ENCODE measurements at regions not wholly inside any gene's neighbourhood (a gene's known extent, or its start where the extent isn't known, plus 50 kb on each side); places are given as distances from the start of the nearest gene placed in this dataset.

DNA sequence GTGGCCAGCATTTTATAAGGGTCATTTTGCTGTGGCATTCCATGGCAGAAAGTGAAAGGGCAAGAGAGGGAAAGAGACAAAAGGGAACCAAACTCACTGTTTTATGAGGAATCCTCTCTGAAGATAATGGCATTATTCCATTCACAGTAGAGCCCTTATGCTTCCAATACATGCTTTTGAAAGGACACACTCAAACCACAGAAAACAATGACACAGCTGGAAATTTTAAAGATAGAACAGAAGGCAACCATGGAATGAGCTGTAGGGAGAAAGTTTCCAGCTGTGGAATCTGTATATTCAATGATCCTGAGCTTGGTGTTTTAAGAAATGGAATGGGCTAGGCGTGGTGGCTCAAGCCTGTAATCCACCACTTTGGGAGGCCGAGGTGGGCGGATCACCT lies 677.4 kb downstream of the SLITRK1 start:
- Histone ChIP-seq H3K27ac (no peak overlapping the region), H3K9me3 (peaks cover 0 to 13% (median 0%) of the 10 kb centered on the region in 3 donors), H3K4me1 (no peaks in the 10 kb centered on the region), H3K27me3 (no peaks in the 10 kb centered on the region), H3K36me3 (no peaks in the 10 kb centered on the region), H3K4me3 (no peak overlapping the region)
- WGBS, 2 donors (ENCODE audit: low coverage in 1 of 2) = 83 to 84% methylated on average over 3 of the region's 3 CpGs
- no peak for ATAC-seq
- TF ChIP-seq POLR2A (IDR thresholded peaks at IDR 0.05) (no peak), CTCF (IDR thresholded peaks at IDR 0.05) (no peak), EP300 (IDR thresholded peaks at IDR 0.05) (no peak), POLR2AphosphoS5 (IDR thresholded peaks at IDR 0.05) (no peak)

DNA sequence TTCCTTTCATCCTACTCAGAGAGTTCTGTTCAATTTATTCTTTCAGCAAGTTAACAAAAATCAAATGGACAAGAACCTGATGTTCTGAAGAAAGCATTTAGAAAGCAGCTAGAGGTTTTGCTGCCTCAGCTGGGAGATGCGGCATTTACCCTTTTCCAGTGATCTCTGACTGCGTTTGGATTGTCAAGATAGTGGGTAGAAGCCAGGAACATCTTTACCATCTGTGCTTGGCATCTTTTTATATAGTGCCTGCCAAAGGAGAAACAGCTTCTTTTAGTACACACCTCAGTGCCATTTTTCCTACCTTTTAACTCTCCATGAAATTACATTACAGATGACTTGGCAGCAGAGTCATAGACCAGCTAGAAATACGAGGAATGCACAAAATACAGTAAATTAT lies 680.8 kb downstream of the SLITRK1 start:
- ATAC-seq = no peak
- Histone ChIP-seq H3K27ac (no peak overlapping the region), H3K4me3 (no peak overlapping the region), H3K27me3 (no peaks in the 10 kb centered on the region), H3K36me3 (no peaks in the 10 kb centered on the region), H3K4me1 (no peaks in the 10 kb centered on the region), H3K9me3 (no peaks in the 10 kb centered on the region)
- WGBS, 2 donors (ENCODE audit: low coverage in 1 of 2) = 39 to 48% methylated on average over 3 of the region's 3 CpGs
- TF ChIP-seq EP300 (IDR thresholded peaks at IDR 0.05) = no peak
- no peak for TF ChIP-seq POLR2AphosphoS5 (IDR thresholded peaks at IDR 0.05)
- TF ChIP-seq CTCF (IDR thresholded peaks at IDR 0.05) = no peak
- no peak for TF ChIP-seq POLR2A (IDR thresholded peaks at IDR 0.05)

GRCh38 chr13:83197316-83197715 lies 685.0 kb downstream of the SLITRK1 start:
- Histone ChIP-seq H3K27me3 (no peaks in the 10 kb centered on the region), H3K4me3 (no peak overlapping the region), H3K27ac (no peak overlapping the region), H3K9me3 (no peaks in the 10 kb centered on the region), H3K4me1 (no peaks in the 10 kb centered on the region), H3K36me3 (no peaks in the 10 kb centered on the region)
- no peak for TF ChIP-seq EP300 (IDR thresholded peaks at IDR 0.05)
- TF ChIP-seq POLR2A (IDR thresholded peaks at IDR 0.05) = no peak
- TF ChIP-seq POLR2AphosphoS5 (IDR thresholded peaks at IDR 0.05) = no peak
- WGBS, 2 donors (ENCODE audit: low coverage in 1 of 2) = 84% methylated on average over 3 of the region's 3 CpGs
- no peak for ATAC-seq

DNA sequence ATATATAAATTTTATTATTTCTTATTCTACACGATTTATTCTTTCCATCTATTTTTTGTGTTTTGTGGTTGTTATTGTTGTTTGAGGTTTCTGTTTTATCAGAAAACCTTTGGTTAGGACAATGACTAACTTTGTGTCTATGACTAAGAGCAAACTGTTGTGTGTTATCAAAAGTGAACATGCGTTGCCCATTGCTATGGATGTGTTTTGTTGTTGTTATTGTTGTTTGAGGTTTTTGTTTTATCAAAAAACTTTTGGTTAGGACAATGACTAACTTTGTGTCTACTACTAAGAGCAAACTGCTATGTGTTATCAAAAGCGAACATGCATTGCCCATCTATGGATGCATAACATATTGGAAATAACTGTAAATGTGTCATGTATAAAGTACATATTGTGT lies 692.3 kb downstream of the SLITRK1 start:
- no peak for ATAC-seq
- no peaks in the 10 kb centered on the region for H3K36me3 ChIP-seq
- H3K9me3 ChIP-seq = peaks cover 0 to 20% (median 0%) of the 10 kb centered on the region in 3 donors
- TF ChIP-seq EP300 (IDR thresholded peaks at IDR 0.05) = no peak
- TF ChIP-seq POLR2AphosphoS5 (IDR thresholded peaks at IDR 0.05) = no peak
- TF ChIP-seq POLR2A (IDR thresholded peaks at IDR 0.05) = no peak
- TF ChIP-seq CTCF (IDR thresholded peaks at IDR 0.05) = no peak
- 80 to 92% methylated on average over 2 to 3 of the region's 3 CpGs for WGBS, 2 donors (ENCODE audit: low coverage in 1 of 2)
- no peak overlapping the region for H3K4me3 ChIP-seq
- no peaks in the 10 kb centered on the region for H3K27me3 ChIP-seq
- no peaks in the 10 kb centered on the region for H3K4me1 ChIP-seq
- H3K27ac ChIP-seq = no peak overlapping the region

- ATAC-seq = no peak
- H3K27ac ChIP-seq = no peak overlapping the region
- no peaks in the 10 kb centered on the region for H3K27me3 ChIP-seq
- 62 to 71% methylated on average over 2 of the region's 2 CpGs for WGBS, 2 donors (ENCODE audit: low coverage in 1 of 2)
- TF ChIP-seq CTCF (IDR thresholded peaks at IDR 0.05) (no peak), POLR2A (IDR thresholded peaks at IDR 0.05) (no peak), EP300 (IDR thresholded peaks at IDR 0.05) (no peak), POLR2AphosphoS5 (IDR thresholded peaks at IDR 0.05) (no peak)
- H3K9me3 ChIP-seq = peaks cover 0 to 20% (median 0%) of the 10 kb centered on the region in 3 donors
- no peaks in the 10 kb centered on the region for H3K36me3 ChIP-seq
- H3K4me1 ChIP-seq = no peaks in the 10 kb centered on the region
- no peak overlapping the region for H3K4me3 ChIP-seq
These were observed 697.5 kb downstream of the SLITRK1 start for GRCh38 chr13:83184819-83185218.

Measured in gastroesophageal sphincter (tissue), 4 donors.